ENCODE measurements at regions not wholly inside any gene's neighbourhood (a gene's known extent, or its start where the extent isn't known, plus 50 kb on each side); places are given as distances from the start of the nearest gene placed in this dataset.
A peak's percentile ranks its signal among the peaks of the same experiment; 100 is the strongest.

DNA sequence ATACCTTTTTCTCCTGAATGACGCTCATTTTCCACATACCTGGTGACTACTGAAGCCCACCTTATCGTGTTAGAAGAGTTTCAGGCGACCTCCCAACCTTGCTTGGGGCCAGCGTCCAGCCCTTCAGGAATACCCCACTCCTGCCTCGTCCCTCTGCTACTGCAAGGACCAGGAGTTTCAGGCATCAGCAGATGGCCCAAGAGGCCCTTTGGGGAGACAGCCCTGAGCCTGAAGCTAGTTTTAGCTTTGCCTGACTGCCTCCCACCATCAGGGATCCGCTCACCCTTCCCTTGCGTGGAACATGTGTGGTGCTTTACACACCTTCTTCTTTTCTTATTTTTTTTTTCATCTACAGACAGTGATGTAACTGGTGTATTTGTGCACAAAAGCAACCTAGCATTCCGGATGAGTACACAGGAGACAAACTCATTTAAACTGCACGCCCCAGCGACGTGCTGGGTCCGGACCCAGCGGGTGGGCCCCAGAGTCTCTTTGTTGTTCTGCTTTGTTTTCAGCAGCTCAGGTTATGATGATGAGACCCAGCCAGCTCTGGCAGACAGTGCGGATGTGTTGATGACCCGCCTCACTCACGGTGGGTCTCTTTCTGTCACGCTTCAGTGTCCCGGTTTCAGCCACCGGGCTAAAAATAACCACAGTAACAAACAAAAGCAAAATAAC, 242.4 kb downstream of the C16orf95 start:
- no peak overlapping the region for H3K4me3 ChIP-seq (ENCODE audit: low read depth, low read length)
- TF ChIP-seq, protein P1, sequence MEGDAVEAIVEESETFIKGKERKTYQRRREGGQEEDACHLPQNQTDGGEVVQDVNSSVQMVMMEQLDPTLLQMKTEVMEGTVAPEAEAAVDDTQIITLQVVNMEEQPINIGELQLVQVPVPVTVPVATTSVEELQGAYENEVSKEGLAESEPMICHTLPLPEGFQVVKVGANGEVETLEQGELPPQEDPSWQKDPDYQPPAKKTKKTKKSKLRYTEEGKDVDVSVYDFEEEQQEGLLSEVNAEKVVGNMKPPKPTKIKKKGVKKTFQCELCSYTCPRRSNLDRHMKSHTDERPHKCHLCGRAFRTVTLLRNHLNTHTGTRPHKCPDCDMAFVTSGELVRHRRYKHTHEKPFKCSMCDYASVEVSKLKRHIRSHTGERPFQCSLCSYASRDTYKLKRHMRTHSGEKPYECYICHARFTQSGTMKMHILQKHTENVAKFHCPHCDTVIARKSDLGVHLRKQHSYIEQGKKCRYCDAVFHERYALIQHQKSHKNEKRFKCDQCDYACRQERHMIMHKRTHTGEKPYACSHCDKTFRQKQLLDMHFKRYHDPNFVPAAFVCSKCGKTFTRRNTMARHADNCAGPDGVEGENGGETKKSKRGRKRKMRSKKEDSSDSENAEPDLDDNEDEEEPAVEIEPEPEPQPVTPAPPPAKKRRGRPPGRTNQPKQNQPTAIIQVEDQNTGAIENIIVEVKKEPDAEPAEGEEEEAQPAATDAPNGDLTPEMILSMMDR (IDR thresholded peaks at IDR 0.05; ENCODE audit: insufficient read depth, low read length, missing control alignments): no peak
- CTCF ChIA-PET: interaction anchor here (1.0 to 3.3 kb wide), 3 partner anchors 12 to 204 kb away, joined by 3 to 20 read pairs (median 3); no protein-coding TSS in a partner anchor
- DNase-seq (ENCODE audit: low read depth, low spot score): no peak
- POLR2A ChIA-PET: no interaction called here

DNA sequence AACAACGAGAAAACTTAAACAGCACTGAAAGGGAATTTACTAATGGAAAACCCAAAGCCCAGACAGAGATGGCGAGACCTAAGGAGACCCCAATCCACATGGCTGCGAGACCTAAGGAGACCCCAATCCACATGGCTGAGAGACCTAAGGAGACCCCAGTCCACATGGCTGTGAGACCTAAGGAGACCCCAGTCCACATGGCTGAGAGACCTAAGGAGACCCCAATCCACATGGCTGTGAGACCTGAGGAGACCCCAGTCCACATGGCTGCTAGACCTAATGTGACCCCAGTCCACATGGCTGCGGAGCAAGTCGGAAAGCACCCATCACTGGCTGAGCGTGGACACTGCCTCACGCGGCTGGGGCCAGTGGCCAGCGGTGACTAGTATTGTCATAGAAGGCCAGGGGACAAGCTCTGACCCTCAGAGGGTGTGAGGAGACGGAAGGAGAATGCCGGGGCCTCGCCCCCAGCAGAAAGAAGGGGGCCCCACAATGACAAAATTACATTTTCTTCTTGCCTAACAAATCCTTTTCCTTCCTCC, 241.8 kb downstream of the C16orf95 start:
- H3K4me3 ChIP-seq (ENCODE audit: low read depth, low read length): no peak overlapping the region
- DNase-seq (ENCODE audit: low read depth, low spot score): no peak
- ChIA-PET CTCF (interaction anchor here (1.0 to 5.0 kb wide), 5 partner anchors 12 to 511 kb away, joined by 3 to 23 read pairs (median 12); no protein-coding TSS in a partner anchor), POLR2A (no interaction called here)
- TF ChIP-seq, protein P1 (IDR thresholded peaks at IDR 0.05; ENCODE audit: insufficient read depth, low read length, missing control alignments): no peak

DNA sequence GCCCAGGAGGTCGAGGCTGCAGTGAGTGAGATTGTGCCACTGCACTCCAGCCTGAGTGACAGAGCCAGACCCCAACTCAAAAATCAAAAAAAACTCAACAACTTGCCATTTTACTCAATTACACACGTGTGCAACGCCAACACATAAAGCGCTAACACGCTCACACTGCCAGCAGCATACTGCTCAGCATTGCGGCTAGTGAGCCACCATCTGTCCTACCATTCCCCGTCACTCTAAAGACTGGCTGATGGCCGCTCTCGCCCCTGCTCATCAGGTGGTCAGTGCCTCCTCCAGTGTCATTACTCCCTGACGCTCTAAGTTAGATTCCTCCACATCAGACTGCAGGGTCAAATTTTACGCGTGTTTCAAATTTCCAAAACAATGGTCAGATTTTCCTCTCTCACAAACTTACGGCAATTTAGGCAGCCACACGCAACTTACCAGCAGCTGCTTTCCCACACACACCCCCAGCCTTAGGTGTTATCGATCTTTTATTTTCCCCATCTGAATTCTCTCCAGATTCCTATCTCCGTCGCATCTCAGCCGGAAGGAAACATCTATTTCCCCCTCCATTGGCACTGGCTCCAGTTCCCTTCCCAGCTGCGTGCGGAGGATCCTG, 240.8 kb downstream of the C16orf95 start:
- no peak overlapping the region for H3K4me3 ChIP-seq (ENCODE audit: low read depth, low read length)
- CTCF ChIA-PET: interaction anchor here (1.1 to 5.0 kb wide), 7 partner anchors 9 to 512 kb away, joined by 3 to 23 read pairs (median 5); partner anchors contain the start of gene C16orf95
- POLR2A ChIA-PET: no interaction called here
- TF ChIP-seq, protein P1 (IDR thresholded peaks at IDR 0.05; ENCODE audit: insufficient read depth, low read length, missing control alignments): no peak
- DNase-seq (ENCODE audit: low read depth, low spot score): no peak

DNA sequence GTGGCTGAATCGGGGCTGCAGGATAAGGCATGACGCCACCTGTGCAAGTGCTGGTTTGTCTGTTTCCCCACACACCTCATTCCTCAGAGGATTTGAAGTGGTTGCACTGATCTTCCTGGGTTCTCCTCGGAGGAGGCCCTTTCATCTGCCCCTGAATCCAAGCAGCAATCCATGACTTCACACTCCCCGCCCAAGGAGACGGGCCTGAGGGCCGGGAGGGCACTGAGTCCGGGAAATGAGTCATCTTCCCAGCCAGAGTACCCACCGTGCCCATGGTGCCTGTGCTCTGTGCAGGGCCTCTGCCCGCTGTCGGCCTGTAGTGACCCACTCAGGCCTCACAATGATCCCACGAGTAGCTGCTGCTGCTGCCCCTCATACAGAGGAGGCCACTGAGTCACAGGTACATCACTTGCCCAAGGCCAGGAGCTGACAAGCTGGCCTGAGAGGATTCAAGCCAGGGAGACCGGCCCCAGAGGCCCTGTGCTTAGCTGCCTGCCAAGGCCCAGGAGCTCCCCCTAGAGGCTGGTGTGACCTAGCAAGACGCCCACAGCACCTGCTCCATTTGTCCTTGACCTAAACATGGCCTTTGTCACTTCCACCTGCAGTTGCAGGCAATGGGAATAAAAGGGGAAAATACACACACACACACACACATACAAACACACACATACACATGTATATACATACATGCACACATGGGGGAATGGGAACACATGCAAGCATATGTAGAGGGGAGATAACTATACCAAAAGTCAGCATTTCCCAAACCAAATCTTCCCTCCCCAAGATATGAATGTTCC, 240.0 kb downstream of the C16orf95 start:
- DNase-seq (ENCODE audit: low read depth, low spot score): no peak
- CTCF ChIA-PET: interaction anchor here (0.6 to 5.0 kb wide), 15 partner anchors 8 to 513 kb away, joined by 3 to 23 read pairs (median 4); partner anchors contain the start of gene C16orf95
- H3K4me3 ChIP-seq (ENCODE audit: low read depth, low read length): no peak overlapping the region
- POLR2A ChIA-PET: no interaction called here
- TF ChIP-seq, protein P1 (IDR thresholded peaks at IDR 0.05; ENCODE audit: insufficient read depth, low read length, missing control alignments): peak; percentile 75

DNA sequence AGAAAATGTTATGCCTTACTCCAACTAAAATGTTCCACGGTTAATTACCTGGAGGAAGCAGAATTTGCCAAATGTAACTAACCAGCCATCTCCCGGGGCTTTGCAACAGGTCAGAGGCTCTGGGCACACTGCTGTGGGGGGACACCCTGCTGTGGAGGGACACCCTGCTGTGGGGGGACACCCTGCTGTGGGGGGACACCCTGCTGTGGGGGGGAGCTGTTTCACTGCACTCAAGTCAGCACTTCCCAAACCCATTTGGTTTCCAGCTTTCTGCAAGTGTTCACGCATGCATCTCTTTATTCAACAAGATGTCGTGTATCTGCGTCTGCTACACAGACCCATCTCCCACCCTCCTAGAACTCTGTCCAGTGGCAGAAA, 239.5 kb downstream of the C16orf95 start:
- H3K4me3 ChIP-seq (ENCODE audit: low read depth, low read length): no peak overlapping the region
- ChIA-PET CTCF (interaction anchor here (0.9 to 5.0 kb wide), 16 partner anchors 8 to 513 kb away, joined by 3 to 23 read pairs (median 4); partner anchors contain the start of gene C16orf95), POLR2A (no interaction called here)
- TF ChIP-seq, protein P1 (IDR thresholded peaks at IDR 0.05; ENCODE audit: insufficient read depth, low read length, missing control alignments): no peak
- no peak for DNase-seq (ENCODE audit: low read depth, low spot score)
